Nephron (organoid): ENCODE measurements at regions not wholly inside any gene's neighbourhood (a gene's known extent, or its start where the extent isn't known, plus 50 kb on each side); places are given as distances from the start of the nearest gene placed in this dataset.

ENCODE experiments used
- H3K27ac Mint-ChIP-seq, 3 experiments: 2 replicates each; pipeline ENCODE4 v1.8.0; 2020; ENCODE audit warnings: mixed read lengths in 3 of 3, mild to moderate bottlenecking in 2 of 3, moderate library complexity in 1 of 3
- H3K27me3 Mint-ChIP-seq: 2 replicates; pipeline ENCODE4 v1.8.0; 2021; ENCODE audit warnings: low read depth, mild to moderate bottlenecking, moderate library complexity, mixed read lengths
- H3K36me3 Mint-ChIP-seq: 2 replicates; pipeline ENCODE4 v1.8.0; 2020; ENCODE audit warnings: low read depth, mixed read lengths
- H3K4me1 Mint-ChIP-seq: 2 replicates; pipeline ENCODE4 v1.8.0; 2020; ENCODE audit warnings: mixed read lengths
- H3K4me3 Mint-ChIP-seq, 3 experiments: 2 replicates each; pipeline ENCODE4 v1.8.0; 2020; ENCODE audit warnings: mild to moderate bottlenecking in 3 of 3, mixed read lengths in 3 of 3, moderate library complexity in 2 of 3
- H3K9me3 Mint-ChIP-seq: 2 replicates; pipeline ENCODE4 v1.8.0; 2020; ENCODE audit warnings: mixed read lengths
- CTCF ChIP-seq, 3 experiments: fragments of 200-600 bp; sonication (generic); IDR thresholded peaks; one replicate each; pipeline ENCODE4 v1.5.0; 2021; ENCODE audit warnings: antibody characterized with exemption in 3 of 3; ENCODE audit not compliant: unreplicated experiment in 3 of 3

- TF ChIP-seq CTCF (IDR thresholded peaks at IDR 0.05; ENCODE audit: unreplicated experiment in 3 of 3): no peak
- peaks cover 6% of the 10 kb centered on the region for H3K27me3 Mint-ChIP-seq
- H3K4me3 Mint-ChIP-seq: no peak overlapping the region
- H3K9me3 Mint-ChIP-seq: peaks cover 10% of the 10 kb centered on the region
- peak overlapping the region in 1 of 3 experiments; percentile 51 for H3K27ac Mint-ChIP-seq
- no peaks in the 10 kb centered on the region for H3K36me3 Mint-ChIP-seq
- peaks cover 26% of the 10 kb centered on the region for H3K4me1 Mint-ChIP-seq
These were observed 187.5 kb upstream of the ZBED5 start for GRCh38 chr11:11045156-11045930.

- Mint-ChIP-seq H3K27ac (peak overlapping the region in 1 of 3 experiments; percentile 47), H3K27me3 (peaks cover 11% of the 10 kb centered on the region), H3K4me1 (peaks cover 31% of the 10 kb centered on the region), H3K4me3 (no peak overlapping the region), H3K36me3 (no peaks in the 10 kb centered on the region), H3K9me3 (peaks cover 6% of the 10 kb centered on the region)
- TF ChIP-seq CTCF (IDR thresholded peaks at IDR 0.05; ENCODE audit: unreplicated experiment in 3 of 3): no peak
These were observed 186.4 kb upstream of the ZBED5 start for GRCh38 chr11:11044137-11044855.

- peaks cover 37% of the 10 kb centered on the region for H3K4me1 Mint-ChIP-seq
- TF ChIP-seq CTCF (IDR thresholded peaks at IDR 0.05; ENCODE audit: unreplicated experiment in 3 of 3): no peak
- H3K4me3 Mint-ChIP-seq: no peak overlapping the region
These were observed 185.9 kb upstream of the ZBED5 start for GRCh38 chr11:11043721-11044120.

GRCh38 chr11:11039208-11039965 is 181.5 kb upstream of the ZBED5 start:
- Mint-ChIP-seq H3K27me3 (peaks cover 9% of the 10 kb centered on the region), H3K36me3 (no peaks in the 10 kb centered on the region), H3K4me3 (no peak overlapping the region), H3K9me3 (no peaks in the 10 kb centered on the region), H3K27ac (peak overlapping the region in 1 of 3 experiments; percentile 23), H3K4me1 (peaks cover 40% of the 10 kb centered on the region)
- no peak for TF ChIP-seq CTCF (IDR thresholded peaks at IDR 0.05; ENCODE audit: unreplicated experiment in 3 of 3)

More at GRCh38 chr11:11043721-11044120, 185.9 kb upstream of the ZBED5 start:
- Mint-ChIP-seq H3K36me3 (no peaks in the 10 kb centered on the region), H3K9me3 (peaks cover 6% of the 10 kb centered on the region), H3K27ac (peak overlapping the region in 2 of 3 experiments; percentile 32 to 47), H3K27me3 (peaks cover 11% of the 10 kb centered on the region)

DNA sequence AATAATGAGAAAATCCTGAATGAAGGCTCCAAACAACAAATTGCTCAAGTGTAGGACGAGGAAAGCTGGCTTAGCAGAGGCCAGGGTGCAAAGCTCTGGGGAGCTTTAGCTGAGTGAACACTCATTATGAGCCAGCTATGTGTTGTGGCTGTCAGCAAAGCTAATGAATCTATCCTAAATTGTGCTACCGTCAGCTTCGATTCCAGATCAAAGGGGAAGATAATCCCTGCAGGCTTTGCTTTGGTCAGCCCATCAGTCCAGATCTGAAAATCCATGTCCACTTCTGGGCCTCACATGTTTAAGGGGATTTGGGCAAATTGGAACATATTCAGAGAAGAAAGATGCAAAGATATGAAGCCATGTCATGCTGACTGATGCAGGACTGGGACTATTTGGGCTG is 180.9 kb upstream of the ZBED5 start:
- Mint-ChIP-seq H3K27me3 (peaks cover 11% of the 10 kb centered on the region), H3K27ac (peak overlapping the region in 1 of 3 experiments; percentile 23), H3K36me3 (no peaks in the 10 kb centered on the region), H3K4me1 (peaks cover 34% of the 10 kb centered on the region), H3K9me3 (no peaks in the 10 kb centered on the region), H3K4me3 (no peak overlapping the region)
- no peak for TF ChIP-seq CTCF (IDR thresholded peaks at IDR 0.05; ENCODE audit: unreplicated experiment in 3 of 3)
